GM18867 (cell line): ENCODE measurements at regions not wholly inside any gene's neighbourhood (a gene's known extent, or its start where the extent isn't known, plus 50 kb on each side); places are given as distances from the start of the nearest gene placed in this dataset.

Experiments
- ATAC-seq: cut with Tn5 transposase; IDR thresholded peaks from one replicate; pipeline ENCODE4 v1.9.1; 2021; ENCODE audit warnings: mild to moderate bottlenecking, moderate library complexity; ENCODE audit not compliant: unreplicated experiment

GRCh38 chr11:10619131-10619680 lies 50.7 kb upstream of the LYVE1 start:
- no peak for ATAC-seq

GRCh38 chr11:10618490-10618889 lies 50.0 kb upstream of the LYVE1 start:
- no peak for ATAC-seq
